Activated T-cell treated with anti-CD3 and anti-CD28 coated beads, Interleukin-2, amount 50 U/mL, for 4 hours (primary cell): ENCODE measurements at regions not wholly inside any gene's neighbourhood (a gene's known extent, or its start where the extent isn't known, plus 50 kb on each side); places are given as distances from the start of the nearest gene placed in this dataset.

Experiments
- ATAC-seq, 2 donors: fragments of 200-7000 bp; cut with Tn5 transposase; one replicate each; pipeline ENCODE4 v1.10.0; 2021
- DNase-seq: peaks from one replicate; pipeline ENCODE4 v3.0.0-alpha.2; 2020
- H3K27me3 Mint-ChIP-seq: one replicate; pipeline ENCODE4 v1.8.0; 2021; ENCODE audit warnings: low read depth, mixed read lengths
- H3K36me3 Mint-ChIP-seq: one replicate; pipeline ENCODE4 v1.8.0; 2022; ENCODE audit warnings: mixed read lengths; ENCODE audit not compliant: insufficient read depth
- H3K4me1 Mint-ChIP-seq: one replicate; pipeline ENCODE4 v1.8.0; 2021; ENCODE audit warnings: low read depth, mixed read lengths
- H3K4me3 Mint-ChIP-seq: one replicate; pipeline ENCODE4 v1.8.0; 2021; ENCODE audit warnings: mild to moderate bottlenecking, moderate library complexity, mixed read lengths
- H3K9me3 Mint-ChIP-seq: one replicate; pipeline ENCODE4 v1.8.0; 2021; ENCODE audit warnings: mixed read lengths

- no peaks in the 10 kb centered on the region for H3K9me3 Mint-ChIP-seq
- no peaks in the 10 kb centered on the region for H3K36me3 Mint-ChIP-seq
- peaks cover 6% of the 10 kb centered on the region for H3K27me3 Mint-ChIP-seq
- H3K4me1 Mint-ChIP-seq: no peaks in the 10 kb centered on the region
- DNase-seq: no peak
- ATAC-seq: no peak
- no peak overlapping the region for H3K4me3 Mint-ChIP-seq
Measured at GRCh38 chr11:131070365-131070764, 154.1 kb upstream of the SNX19 start.

GRCh38 chr11:131073167-131073566 lies 156.9 kb upstream of the SNX19 start:
- no peaks in the 10 kb centered on the region for H3K4me1 Mint-ChIP-seq
- no peaks in the 10 kb centered on the region for H3K9me3 Mint-ChIP-seq
- H3K36me3 Mint-ChIP-seq: no peaks in the 10 kb centered on the region
- H3K27me3 Mint-ChIP-seq: no peaks in the 10 kb centered on the region
- no peak overlapping the region for H3K4me3 Mint-ChIP-seq
- DNase-seq (no peak), ATAC-seq (no peak)

- H3K27me3 Mint-ChIP-seq: no peaks in the 10 kb centered on the region
- no peak overlapping the region for H3K4me3 Mint-ChIP-seq
- ATAC-seq (no peak), DNase-seq (no peak)
- no peaks in the 10 kb centered on the region for H3K36me3 Mint-ChIP-seq
- no peaks in the 10 kb centered on the region for H3K4me1 Mint-ChIP-seq
- H3K9me3 Mint-ChIP-seq: no peaks in the 10 kb centered on the region
Measured at GRCh38 chr11:131074573-131074972, 158.3 kb upstream of the SNX19 start.

GRCh38 chr11:131077340-131077739 lies 161.1 kb upstream of the SNX19 start:
- no peak for ATAC-seq
- H3K9me3 Mint-ChIP-seq: peaks cover 4% of the 10 kb centered on the region
- H3K36me3 Mint-ChIP-seq: no peaks in the 10 kb centered on the region
- no peaks in the 10 kb centered on the region for H3K27me3 Mint-ChIP-seq
- H3K4me3 Mint-ChIP-seq: no peak overlapping the region
- no peak for DNase-seq
- no peaks in the 10 kb centered on the region for H3K4me1 Mint-ChIP-seq

- no peak for ATAC-seq
- H3K9me3 Mint-ChIP-seq: peaks cover 4% of the 10 kb centered on the region
- no peak for DNase-seq
- H3K4me1 Mint-ChIP-seq: no peaks in the 10 kb centered on the region
- H3K36me3 Mint-ChIP-seq: no peaks in the 10 kb centered on the region
- no peak overlapping the region for H3K4me3 Mint-ChIP-seq
- no peaks in the 10 kb centered on the region for H3K27me3 Mint-ChIP-seq
Measured at GRCh38 chr11:131079036-131079435, 162.8 kb upstream of the SNX19 start.

- peaks cover 12% of the 10 kb centered on the region for H3K9me3 Mint-ChIP-seq
- no peaks in the 10 kb centered on the region for H3K27me3 Mint-ChIP-seq
- H3K4me1 Mint-ChIP-seq: no peaks in the 10 kb centered on the region
- no peaks in the 10 kb centered on the region for H3K36me3 Mint-ChIP-seq
- DNase-seq: no peak
- ATAC-seq: no peak
- no peak overlapping the region for H3K4me3 Mint-ChIP-seq
Measured at GRCh38 chr11:131089727-131090245, 173.5 kb upstream of the SNX19 start.

- DNase-seq (no peak), ATAC-seq (no peak)
- Mint-ChIP-seq H3K9me3 (no peaks in the 10 kb centered on the region), H3K4me1 (no peaks in the 10 kb centered on the region), H3K36me3 (no peaks in the 10 kb centered on the region), H3K27me3 (no peaks in the 10 kb centered on the region), H3K4me3 (no peak overlapping the region)
Measured at GRCh38 chr11:131092469-131092868, 176.2 kb upstream of the SNX19 start.

- ATAC-seq: no peak
Measured at GRCh38 chr11:131094827-131095226, 178.5 kb upstream of the SNX19 start.

GRCh38 chr11:131095511-131096185 lies 179.4 kb upstream of the SNX19 start:
- Mint-ChIP-seq H3K4me3 (no peak overlapping the region), H3K36me3 (no peaks in the 10 kb centered on the region), H3K4me1 (no peaks in the 10 kb centered on the region), H3K27me3 (no peaks in the 10 kb centered on the region), H3K9me3 (no peaks in the 10 kb centered on the region)
- ATAC-seq (no peak), DNase-seq (no peak)

More at GRCh38 chr11:131094827-131095226, 178.5 kb upstream of the SNX19 start:
- Mint-ChIP-seq H3K36me3 (no peaks in the 10 kb centered on the region), H3K4me3 (no peak overlapping the region), H3K4me1 (no peaks in the 10 kb centered on the region), H3K27me3 (no peaks in the 10 kb centered on the region), H3K9me3 (no peaks in the 10 kb centered on the region)
- DNase-seq: no peak

GRCh38 chr11:131099013-131099412 lies 182.7 kb upstream of the SNX19 start:
- ATAC-seq (no peak), DNase-seq (no peak)
- Mint-ChIP-seq H3K27me3 (peaks cover 3% of the 10 kb centered on the region), H3K4me3 (no peak overlapping the region), H3K36me3 (no peaks in the 10 kb centered on the region), H3K4me1 (no peaks in the 10 kb centered on the region), H3K9me3 (no peaks in the 10 kb centered on the region)

- no peak overlapping the region for H3K4me3 Mint-ChIP-seq
- H3K9me3 Mint-ChIP-seq: no peaks in the 10 kb centered on the region
- no peaks in the 10 kb centered on the region for H3K36me3 Mint-ChIP-seq
- DNase-seq (no peak), ATAC-seq (no peak)
- no peaks in the 10 kb centered on the region for H3K4me1 Mint-ChIP-seq
- peaks cover 5% of the 10 kb centered on the region for H3K27me3 Mint-ChIP-seq
Measured at GRCh38 chr11:131099746-131100145, 183.5 kb upstream of the SNX19 start.

- H3K27me3 Mint-ChIP-seq: peaks cover 2% of the 10 kb centered on the region
Measured at GRCh38 chr11:131108760-131109159, 192.5 kb upstream of the SNX19 start.

GRCh38 chr11:131109257-131109656 lies 193.0 kb upstream of the SNX19 start:
- no peak for DNase-seq
- Mint-ChIP-seq H3K9me3 (no peaks in the 10 kb centered on the region), H3K27me3 (peaks cover 2% of the 10 kb centered on the region), H3K4me1 (no peaks in the 10 kb centered on the region), H3K4me3 (no peak overlapping the region), H3K36me3 (no peaks in the 10 kb centered on the region)
- no peak for ATAC-seq

More at GRCh38 chr11:131108760-131109159, 192.5 kb upstream of the SNX19 start:
- Mint-ChIP-seq H3K4me1 (no peaks in the 10 kb centered on the region), H3K36me3 (no peaks in the 10 kb centered on the region), H3K4me3 (no peak overlapping the region), H3K9me3 (no peaks in the 10 kb centered on the region)
- ATAC-seq (no peak), DNase-seq (no peak)

- H3K9me3 Mint-ChIP-seq: no peaks in the 10 kb centered on the region
- H3K4me3 Mint-ChIP-seq: no peak overlapping the region
- ATAC-seq (no peak), DNase-seq (no peak)
- H3K4me1 Mint-ChIP-seq: no peaks in the 10 kb centered on the region
- no peaks in the 10 kb centered on the region for H3K27me3 Mint-ChIP-seq
- H3K36me3 Mint-ChIP-seq: no peaks in the 10 kb centered on the region
Measured at GRCh38 chr11:131109790-131110189, 193.5 kb upstream of the SNX19 start.

GRCh38 chr11:131111775-131112174 lies 195.5 kb upstream of the SNX19 start:
- H3K4me1 Mint-ChIP-seq: no peaks in the 10 kb centered on the region
- no peaks in the 10 kb centered on the region for H3K36me3 Mint-ChIP-seq
- no peak for ATAC-seq
- no peaks in the 10 kb centered on the region for H3K9me3 Mint-ChIP-seq
- no peaks in the 10 kb centered on the region for H3K27me3 Mint-ChIP-seq
- DNase-seq: no peak
- H3K4me3 Mint-ChIP-seq: no peak overlapping the region
